GM23248 (cell line): ENCODE measurements at regions not wholly inside any gene's neighbourhood (a gene's known extent, or its start where the extent isn't known, plus 50 kb on each side); places are given as distances from the start of the nearest gene placed in this dataset.
"Not testable (repeated sequence)": the region's sequence is repeated elsewhere in the genome, so short reads cannot be mapped to it uniquely, and the experiment has no call there.

Source experiments
- DNase-seq: peaks from one replicate; pipeline ENCODE4 v3.0.0-alpha.2; 2015
- H2AFZ ChIP-seq: fragments of 200-600 bp; sonication (generic); 2 replicates; pipeline ENCODE4 v1.6.1; 2016; ENCODE audit warnings: antibody characterized with exemption
- H3F3A ChIP-seq: fragments of 200-600 bp; sonication (generic); 2 replicates; pipeline ENCODE4 v1.6.1; 2016; ENCODE audit warnings: mild to moderate bottlenecking, antibody characterized with exemption, mixed run types; ENCODE audit not compliant: insufficient read depth
- H3K27ac ChIP-seq: fragments of 200-600 bp; sonication (generic); 2 replicates; pipeline ENCODE4 v1.5.1; 2016; ENCODE audit warnings: mild to moderate bottlenecking
- H3K27me3 ChIP-seq: fragments of 200-600 bp; sonication (generic); replicated peaks from 2 replicates; pipeline ENCODE4 v1.6.1; 2016; ENCODE audit warnings: mild to moderate bottlenecking; ENCODE audit not compliant: insufficient read depth
- H3K36me3 ChIP-seq: fragments of 200-600 bp; sonication (generic); 2 replicates; pipeline ENCODE4 v1.6.1; 2016; ENCODE audit warnings: low read depth, mild to moderate bottlenecking
- H3K4me1 ChIP-seq: fragments of 200-600 bp; sonication (generic); 2 replicates; pipeline ENCODE4 v1.6.1; 2016; ENCODE audit warnings: mild to moderate bottlenecking; ENCODE audit not compliant: insufficient read depth
- H3K4me2 ChIP-seq: fragments of 200-600 bp; sonication (generic); one replicate; pipeline ENCODE4 v1.6.1; 2016; ENCODE audit warnings: mild to moderate bottlenecking; ENCODE audit not compliant: unreplicated experiment
- H3K4me3 ChIP-seq: fragments of 200-600 bp; sonication (generic); 2 replicates; pipeline ENCODE4 v1.5.1; 2016; ENCODE audit warnings: mild to moderate bottlenecking
- H3K79me2 ChIP-seq: fragments of 200-600 bp; sonication (generic); 2 replicates; pipeline ENCODE4 v1.6.1; 2016; ENCODE audit warnings: mild to moderate bottlenecking; ENCODE audit not compliant: insufficient read depth
- H3K9ac ChIP-seq: fragments of 200-600 bp; sonication (generic); 2 replicates; pipeline ENCODE4 v1.6.1; 2016; ENCODE audit warnings: mild to moderate bottlenecking
- H3K9me2 ChIP-seq: fragments of 200-600 bp; sonication (generic); 2 replicates; pipeline ENCODE4 v1.6.1; 2016; ENCODE audit warnings: mixed run types, mild to moderate bottlenecking, moderate library complexity; ENCODE audit not compliant: insufficient read depth
- H3K9me3 ChIP-seq: fragments of 200-600 bp; sonication (generic); one replicate; pipeline ENCODE4 v1.6.1; 2017; ENCODE audit warnings: low read depth
- H4K20me1 ChIP-seq: fragments of 200-600 bp; sonication (generic); 2 replicates; pipeline ENCODE4 v1.6.0; 2016; ENCODE audit not compliant: insufficient read depth
- EZH2 ChIP-seq: fragments of 200-600 bp; sonication (generic); IDR thresholded peaks from 2 replicates; pipeline ENCODE4 v1.6.1; 2018; ENCODE audit warnings: antibody characterized with exemption, mild to moderate bottlenecking; ENCODE audit not compliant: insufficient read depth, poor library complexity, severe bottlenecking
- EZH2phosphoT487 ChIP-seq: fragments of 200-600 bp; sonication (generic); IDR thresholded peaks from 2 replicates; pipeline ENCODE4 v1.6.1; 2018; ENCODE audit warnings: antibody characterized with exemption, moderate library complexity, mild to moderate bottlenecking, low read depth; ENCODE audit not compliant: insufficient read depth
- WGBS, 2 experiments: methylation state at CpG; one replicate each; pipeline ENCODE4 v1.1.6; 2015 to 2017; ENCODE audit warnings: low lambda C conversion rate in 2 of 2, low coverage in 1 of 2; ENCODE audit errors: missing lambda C conversion rate in 2 of 2; 5-methylcytosine and 5-hydroxymethylcytosine counted together
- in situ Hi-C: fragments of 300-500 bp; cut with MboI; formaldehyde crosslinking; loops from 2 replicates; pipeline ENCODE4 v1.15.0; 2020

DNA sequence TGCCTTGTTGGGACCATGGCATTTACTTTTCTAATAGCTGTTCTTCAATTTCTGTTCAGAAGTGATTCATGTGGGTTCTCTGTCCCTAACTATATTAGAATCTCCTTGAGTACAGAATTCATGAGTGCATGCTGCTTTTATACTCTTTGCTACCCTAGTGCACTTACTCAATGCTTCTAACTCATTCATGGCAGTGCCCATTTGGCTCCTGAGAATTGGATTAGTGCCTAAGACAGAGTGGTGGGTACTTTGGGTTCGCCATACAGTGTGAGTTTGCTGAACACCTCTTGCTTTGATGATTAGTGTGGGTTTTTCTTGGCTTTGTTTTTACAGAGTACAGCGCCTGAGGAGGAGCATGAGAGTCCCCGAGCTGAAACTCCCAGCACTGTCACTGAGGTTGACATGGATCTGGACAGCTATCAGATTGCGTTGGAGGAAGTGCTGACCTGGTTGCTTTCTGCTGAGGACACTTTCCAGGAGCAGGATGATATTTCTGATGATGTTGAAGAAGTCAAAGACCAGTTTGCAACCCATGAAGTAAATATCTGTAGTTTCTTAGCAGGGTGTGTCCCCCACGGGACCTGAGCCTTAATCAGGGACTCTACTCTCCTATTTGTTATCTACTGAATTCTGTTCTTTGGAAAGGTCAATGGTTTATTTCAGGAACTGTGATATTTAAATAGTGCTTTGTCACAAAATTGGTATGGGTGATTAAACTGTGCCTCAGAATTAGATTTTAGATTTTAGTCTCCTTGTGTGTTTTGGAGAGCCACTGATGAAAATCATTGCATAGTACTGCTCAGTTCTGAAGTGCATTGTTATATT lies 150.7 kb downstream of the UTRN start:
- Histone ChIP-seq H3K4me3 (no peak overlapping the region; the same call in 1 of the 2 replicates), H3K79me2 (0 out of 2 replicates have a peak, but pooled peaks cover 8% of the 10 kb centered on the region), H3K9me3 (no peaks in the 10 kb centered on the region), H3K9me2 (no peaks in the 10 kb centered on the region), H3K4me1 (peaks cover 22% of the 10 kb centered on the region), H3F3A (peaks cover 24% of the 10 kb centered on the region), H3K27ac (peak overlapping the region; percentile 59), H2AFZ (no peak overlapping the region), H3K36me3 (peaks cover 47% of the 10 kb centered on the region), H3K9ac (no peak overlapping the region), H3K4me2 (peak overlapping the region; percentile 72), H4K20me1 (no peaks in the 10 kb centered on the region), H3K27me3 (no peaks in the 10 kb centered on the region)
- no peak for TF ChIP-seq EZH2phosphoT487
- TF ChIP-seq EZH2, result no peak
- in situ Hi-C loops, result no loop called here
- WGBS, 2 experiments, result 76 to 86% methylated on average over 5 of the region's 5 CpGs
- DNase-seq, result no peak

DNA sequence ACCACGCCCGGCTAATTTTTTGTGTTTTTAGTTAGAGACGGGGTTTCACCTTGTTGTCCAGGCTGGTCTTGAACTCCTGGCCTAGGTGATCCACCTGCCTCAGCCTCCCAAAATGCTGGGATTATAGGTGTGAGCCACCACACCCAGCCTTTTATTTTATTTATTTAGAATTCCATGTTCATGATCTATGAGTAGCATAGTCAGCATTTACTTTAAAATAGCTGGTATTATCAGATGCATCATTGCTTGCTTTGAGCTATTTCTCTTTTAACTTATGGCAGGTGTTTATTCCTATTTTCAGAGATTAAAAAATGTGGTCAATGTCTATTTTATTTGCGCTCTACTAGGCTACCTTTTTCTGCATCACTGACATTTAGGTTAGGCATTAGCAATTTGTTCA lies 152.0 kb downstream of the UTRN start:
- H3K9ac ChIP-seq, result no peak overlapping the region
- peaks cover 22% of the 10 kb centered on the region for H3K4me1 ChIP-seq
- TF ChIP-seq EZH2phosphoT487 (no peak), EZH2 (no peak)
- H2AFZ ChIP-seq, result no peak overlapping the region
- 0 out of 2 replicates have a peak, but pooled peaks cover 8% of the 10 kb centered on the region for H3K79me2 ChIP-seq
- H3K4me2 ChIP-seq, result no peak overlapping the region
- peaks cover 24% of the 10 kb centered on the region for H3F3A ChIP-seq
- WGBS, 2 experiments, result 96 to 97% methylated on average over 4 of the region's 4 CpGs
- H3K4me3 ChIP-seq, result no peak overlapping the region
- H3K36me3 ChIP-seq, result peaks cover 48% of the 10 kb centered on the region
- no peak for DNase-seq
- H3K27ac ChIP-seq, result no peak overlapping the region
- H3K9me3 ChIP-seq, result no peaks in the 10 kb centered on the region
- H3K9me2 ChIP-seq, result no peaks in the 10 kb centered on the region
- no peaks in the 10 kb centered on the region for H4K20me1 ChIP-seq
- H3K27me3 ChIP-seq, result no peaks in the 10 kb centered on the region
- in situ Hi-C loops, result no loop called here

DNA sequence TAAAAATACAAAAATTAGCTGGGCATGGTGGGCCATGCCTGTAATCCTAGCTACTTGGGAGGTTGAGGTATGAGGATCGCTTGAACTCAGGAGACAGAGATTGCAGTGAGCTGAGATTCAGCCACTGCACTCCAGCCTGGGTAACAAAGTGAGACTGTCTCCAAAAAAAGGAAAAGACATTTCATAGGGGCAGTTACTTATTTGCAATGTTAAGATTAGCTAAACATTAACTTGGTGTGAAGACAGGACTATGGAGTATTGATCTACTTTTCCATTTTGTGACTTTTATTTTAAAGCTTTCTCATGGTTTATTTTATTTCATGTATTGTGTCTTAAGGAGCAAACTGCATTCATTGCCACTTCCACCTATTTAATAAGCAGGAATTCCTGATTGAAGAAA lies 153.0 kb downstream of the UTRN start:
- Histone ChIP-seq H3K4me1 (peaks cover 22% of the 10 kb centered on the region), H3K9me3 (no peaks in the 10 kb centered on the region), H3K9me2 (no peaks in the 10 kb centered on the region), H3K27ac (no peak overlapping the region), H3K9ac (no peak overlapping the region), H3F3A (peaks cover 24% of the 10 kb centered on the region), H3K4me3 (no peak overlapping the region), H4K20me1 (no peaks in the 10 kb centered on the region), H3K36me3 (peaks cover 48% of the 10 kb centered on the region), H3K27me3 (no peaks in the 10 kb centered on the region), H2AFZ (no peak overlapping the region), H3K4me2 (no peak overlapping the region), H3K79me2 (0 out of 2 replicates have a peak, but pooled peaks cover 8% of the 10 kb centered on the region)
- DNase-seq, result no peak
- TF ChIP-seq EZH2 (no peak), EZH2phosphoT487 (no peak)
- in situ Hi-C loops, result no loop called here
- WGBS, 2 experiments, result 100% methylated on average over 1 of the region's 1 CpG

DNA sequence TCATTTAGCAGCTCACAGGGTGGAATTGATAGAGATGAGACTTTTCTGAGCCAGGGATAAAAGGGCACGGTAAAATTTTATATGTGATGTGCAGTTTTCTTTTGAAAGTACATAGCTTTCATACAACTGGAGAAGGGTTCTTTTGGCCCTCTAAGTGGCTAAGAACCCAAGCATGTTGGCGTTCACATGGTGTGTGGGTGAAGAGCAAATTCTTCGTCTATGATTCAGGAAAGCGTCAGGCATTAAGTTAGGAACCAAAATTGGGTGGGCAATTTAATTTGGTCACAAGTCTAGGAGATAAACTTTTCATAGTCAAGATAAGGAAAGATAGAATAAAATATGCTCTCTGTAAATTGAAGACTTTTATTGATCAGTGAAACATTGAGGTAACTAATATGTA lies 153.9 kb downstream of the UTRN start:
- Histone ChIP-seq H3K27ac (no peak overlapping the region), H2AFZ (no peak overlapping the region), H3K4me1 (peaks cover 22% of the 10 kb centered on the region), H3K4me2 (no peak overlapping the region), H3F3A (peaks cover 24% of the 10 kb centered on the region), H3K9me2 (no peaks in the 10 kb centered on the region), H4K20me1 (no peaks in the 10 kb centered on the region), H3K9me3 (no peaks in the 10 kb centered on the region), H3K36me3 (peaks cover 48% of the 10 kb centered on the region), H3K79me2 (0 out of 2 replicates have a peak, but pooled peaks cover 8% of the 10 kb centered on the region), H3K4me3 (no peak overlapping the region), H3K27me3 (no peaks in the 10 kb centered on the region), H3K9ac (no peak overlapping the region)
- in situ Hi-C loops, result no loop called here
- 89 to 92% methylated on average over 4 of the region's 4 CpGs for WGBS, 2 experiments
- peak; percentile 16 for DNase-seq
- TF ChIP-seq EZH2phosphoT487 (no peak), EZH2 (no peak)

DNA sequence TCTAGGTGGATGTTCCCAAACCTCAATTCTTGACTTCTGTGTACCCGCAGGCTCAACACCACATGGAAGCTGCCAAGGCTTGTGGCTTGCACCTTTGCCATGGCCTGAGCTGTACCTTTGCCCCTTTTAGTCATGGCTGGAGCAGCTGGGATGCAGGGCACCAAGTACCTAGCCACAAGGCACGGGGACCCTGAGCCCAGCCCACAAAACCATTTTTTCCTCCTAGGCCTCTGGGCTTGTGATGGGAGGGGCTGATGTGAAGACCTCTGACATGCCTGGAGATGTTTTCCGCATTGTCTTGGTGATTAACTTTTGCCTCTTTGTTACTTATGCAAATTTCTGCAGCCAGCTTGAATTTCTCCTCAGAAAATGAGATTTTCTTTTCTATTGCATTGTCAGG lies 156.7 kb downstream of the UTRN start:
- H2AFZ ChIP-seq, H4K20me1 ChIP-seq, H3K4me3 ChIP-seq, H3K79me2 ChIP-seq, H3K27me3 ChIP-seq, DNase-seq, H3K9ac ChIP-seq, H3K4me2 ChIP-seq, H3K9me3 ChIP-seq, H3K4me1 ChIP-seq, H3K27ac ChIP-seq, in situ Hi-C loops, H3K9me2 ChIP-seq: not testable (repeated sequence)
- WGBS, 2 experiments, result 97 to 100% methylated on average over 3 of the region's 3 CpGs
- H3K36me3 ChIP-seq, result peaks cover 59% of the 10 kb centered on the region
- H3F3A ChIP-seq, result peaks cover 10% of the 10 kb centered on the region; the same call in 1 of the 2 replicates
